GM19240 (cell line): ENCODE measurements at regions not wholly inside any gene's neighbourhood (a gene's known extent, or its start where the extent isn't known, plus 50 kb on each side); places are given as distances from the start of the nearest gene placed in this dataset.

Source experiments
- DNase-seq: peaks from one replicate; pipeline ENCODE4 v3.0.0; 2011; ENCODE audit warnings: low spot score; ENCODE audit not compliant: insufficient read length

GRCh38 chr3:81439108-81439507 lies 322.3 kb downstream of the GBE1 start:
- DNase-seq, result no peak

DNA sequence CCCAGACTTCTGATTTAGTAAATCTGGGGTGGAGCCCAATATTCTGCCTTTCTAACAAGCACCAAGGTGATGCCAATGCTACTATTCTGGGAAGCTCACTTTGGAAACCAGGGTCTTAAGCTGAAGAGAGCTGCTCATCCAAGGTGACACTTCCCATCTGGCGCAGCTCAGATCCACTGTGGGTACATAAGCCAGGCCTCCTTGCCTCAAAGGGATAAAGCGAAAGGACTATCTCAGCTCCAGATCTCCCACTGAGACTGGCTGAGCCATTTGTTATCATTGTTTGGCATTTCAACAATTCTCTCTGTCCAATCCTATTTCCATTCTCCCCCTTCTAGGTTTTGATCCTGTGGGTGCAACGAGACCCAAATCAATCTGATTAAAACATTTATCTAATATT lies 323.8 kb downstream of the GBE1 start:
- no peak for DNase-seq

DNA sequence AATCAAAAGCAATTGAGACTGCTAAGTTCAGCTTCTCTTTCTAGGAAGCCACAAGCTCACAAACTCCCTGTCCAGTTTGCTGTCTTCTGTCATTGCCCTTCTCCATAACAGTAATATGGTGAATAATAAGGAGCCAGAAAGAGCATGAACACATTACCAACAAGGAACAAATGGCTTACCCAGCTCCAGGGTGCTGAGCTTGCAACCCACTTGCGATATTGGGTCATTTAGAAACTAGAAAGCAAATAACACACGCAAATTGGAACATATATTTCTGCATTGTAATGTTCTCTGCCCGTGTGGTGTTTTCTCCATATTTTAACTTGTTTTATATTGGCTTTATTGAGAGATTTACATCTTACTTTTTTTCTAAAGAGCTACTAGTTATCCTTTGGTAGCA lies 325.3 kb downstream of the GBE1 start:
- DNase-seq, result no peak

GRCh38 chr3:81435050-81435449 lies 326.4 kb downstream of the GBE1 start:
- DNase-seq, result no peak

GRCh38 chr3:81434161-81434560 lies 327.3 kb downstream of the GBE1 start:
- no peak for DNase-seq

DNA sequence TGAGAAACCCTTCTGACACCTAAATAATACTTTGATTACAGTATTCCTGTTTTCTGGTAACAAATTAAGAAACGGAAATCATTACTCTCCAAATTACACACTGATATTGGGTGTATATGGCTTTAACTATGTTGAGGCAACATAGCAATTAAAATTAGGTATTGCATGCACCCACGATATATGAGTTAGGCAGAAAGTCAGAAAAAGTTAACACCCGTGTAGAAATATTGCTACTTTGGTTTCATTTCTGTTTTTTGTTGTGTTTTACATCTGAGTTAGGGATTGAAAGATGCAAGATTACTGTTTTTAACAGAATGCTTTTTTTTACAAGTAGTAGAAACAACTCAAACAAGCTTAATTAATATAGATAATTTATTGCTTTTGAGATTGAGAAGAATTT lies 327.8 kb downstream of the GBE1 start:
- DNase-seq, result no peak

DNA sequence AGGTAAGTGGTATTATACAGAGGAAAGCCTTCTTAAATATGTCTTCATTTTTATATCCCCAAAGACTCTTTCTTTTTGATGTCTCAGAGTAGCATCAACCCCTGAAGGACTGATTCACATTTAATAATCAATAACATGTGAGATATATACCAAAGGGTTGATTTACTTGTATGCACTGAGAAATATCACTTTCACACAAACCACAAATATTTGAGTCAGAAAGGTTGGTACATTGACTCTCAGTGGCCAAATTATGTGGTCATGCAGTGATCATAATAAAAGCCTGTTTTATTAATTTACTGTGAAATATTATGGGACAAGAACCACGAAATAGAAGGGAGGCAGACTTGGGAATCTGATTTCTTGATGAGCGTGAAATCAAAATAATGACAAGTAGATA lies 329.0 kb downstream of the GBE1 start:
- no peak for DNase-seq

DNA sequence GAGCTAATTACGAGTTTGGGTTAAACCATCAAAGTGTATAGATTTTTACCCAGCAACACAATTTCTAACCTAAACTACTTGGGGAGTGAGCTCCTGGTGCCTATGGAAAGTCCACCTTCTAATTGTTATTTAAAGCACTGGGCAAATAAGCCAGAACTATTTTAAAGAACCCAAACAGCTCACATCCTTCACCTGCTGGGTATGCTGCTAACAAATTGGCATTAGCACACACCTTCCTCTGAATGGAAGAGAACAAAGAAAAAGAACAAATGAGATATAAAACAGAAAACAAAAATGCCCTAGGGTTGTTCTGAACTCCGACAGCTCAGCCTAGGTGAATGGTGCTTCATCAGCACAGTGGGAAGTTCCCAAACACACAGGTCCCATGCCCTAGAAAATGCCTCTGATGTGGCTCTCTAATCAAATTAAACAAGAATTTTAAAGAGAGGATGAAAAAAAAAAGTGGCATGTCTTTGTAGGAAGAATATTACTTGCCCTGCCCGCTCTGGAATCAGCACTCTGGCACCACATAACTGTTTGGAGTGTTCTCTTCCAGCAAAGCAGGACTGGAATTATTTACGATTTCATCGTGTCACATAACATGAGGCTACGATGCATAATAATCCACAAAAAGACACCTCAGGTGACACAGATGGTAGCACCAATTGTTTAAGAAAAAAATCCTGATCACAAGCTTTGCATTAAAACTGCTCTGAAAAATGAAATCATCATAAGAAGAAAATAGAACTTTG lies 334.4 kb downstream of the GBE1 start:
- no peak for DNase-seq

- DNase-seq, result no peak
Observed at GRCh38 chr3:81425198-81425868, 336.1 kb downstream of the GBE1 start.

GRCh38 chr3:81419228-81419627 lies 342.2 kb downstream of the GBE1 start:
- no peak for DNase-seq

DNA sequence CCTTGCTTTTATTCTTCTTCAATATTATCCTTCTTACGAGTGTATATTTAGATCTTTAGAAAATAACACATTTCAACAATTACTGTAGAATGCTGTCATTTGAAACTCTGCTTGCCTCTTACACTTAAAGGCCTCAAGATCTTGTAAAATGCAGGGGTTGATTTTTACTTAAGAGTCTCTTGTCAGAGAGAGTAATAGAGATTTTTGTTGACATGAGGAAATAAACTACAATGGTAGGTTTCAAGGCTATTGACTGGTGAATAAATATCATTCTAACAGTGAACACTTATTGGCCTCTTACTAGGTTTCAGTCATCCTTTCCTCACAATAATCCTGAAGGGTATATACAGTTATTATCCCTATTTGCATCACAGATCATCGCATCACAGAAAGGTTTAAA lies 344.6 kb downstream of the GBE1 start:
- DNase-seq, result no peak

DNA sequence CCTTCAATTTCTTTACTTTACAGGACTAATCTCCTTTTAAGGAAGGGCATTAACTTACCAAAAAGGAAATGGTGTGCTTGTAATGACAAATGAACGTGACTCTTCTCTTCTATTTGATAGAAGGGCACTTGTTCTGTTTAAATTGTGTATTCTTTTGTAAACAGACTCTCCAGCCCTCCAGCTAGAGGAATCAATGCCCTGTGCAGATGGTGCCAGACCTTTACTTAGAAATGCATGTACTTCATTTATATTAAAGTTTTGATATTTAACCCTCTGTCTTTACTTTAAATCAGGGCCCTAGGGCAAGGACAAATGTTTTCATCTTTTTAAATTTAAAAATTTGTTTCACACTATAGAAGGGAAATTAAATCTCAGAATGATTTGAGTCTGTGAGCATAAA lies 355.1 kb downstream of the GBE1 start:
- no peak for DNase-seq

DNA sequence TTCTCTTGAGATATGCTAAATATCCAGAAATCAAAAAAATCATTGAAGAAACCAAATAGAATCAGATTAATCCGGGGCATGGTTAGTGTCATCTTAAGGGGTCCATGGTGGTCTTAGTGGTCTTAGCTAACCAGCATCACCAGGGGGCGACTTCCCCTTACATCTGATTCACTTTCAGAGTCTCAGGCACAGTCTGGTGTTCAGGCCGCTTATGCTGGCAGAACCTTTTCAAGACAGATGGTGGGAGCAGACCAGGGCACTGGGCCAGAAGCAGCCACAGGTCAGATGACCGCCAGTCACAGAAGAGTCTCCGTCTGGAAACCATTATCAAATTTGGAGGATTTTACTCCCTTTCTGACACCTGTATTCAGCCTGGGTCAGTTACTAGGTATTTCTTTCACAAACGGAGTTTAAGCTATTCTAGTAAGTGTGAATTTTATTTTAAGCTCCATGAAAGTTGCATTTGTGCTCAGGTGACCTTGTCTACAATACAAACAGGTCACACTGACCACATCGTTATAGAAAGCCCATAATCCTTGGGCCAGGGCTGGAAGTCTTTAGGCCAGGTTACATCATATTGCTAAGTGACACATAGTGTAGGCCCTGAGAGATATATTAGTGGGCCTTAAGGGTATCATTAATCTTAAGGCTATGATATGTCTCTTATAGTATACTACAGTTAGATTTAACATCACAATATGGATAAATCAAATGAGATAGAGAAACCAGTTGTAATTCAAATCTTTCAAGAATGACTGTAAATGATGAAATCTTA lies 365.5 kb downstream of the GBE1 start:
- DNase-seq, result no peak

- DNase-seq, result no peak
Observed at GRCh38 chr3:81394651-81395524, 366.6 kb downstream of the GBE1 start.

DNA sequence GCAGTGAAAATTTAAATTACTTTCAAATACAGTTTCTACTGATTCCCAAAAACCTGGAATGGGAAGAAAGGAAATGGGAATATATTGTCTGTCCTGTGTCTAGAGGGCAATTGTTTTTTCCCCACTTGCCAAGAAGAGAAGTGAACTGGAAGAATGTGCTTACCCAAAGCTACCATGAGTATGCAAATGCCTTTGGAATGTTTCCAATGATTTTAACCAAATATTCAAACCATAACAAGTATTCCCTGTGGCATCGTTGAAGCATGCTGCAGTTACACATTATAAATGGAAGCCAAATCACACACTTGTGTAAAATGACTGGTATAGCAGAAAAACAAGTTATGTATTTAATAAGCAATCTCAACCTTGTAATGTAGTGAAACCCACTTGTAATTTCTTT lies 368.2 kb downstream of the GBE1 start:
- no peak for DNase-seq

DNA sequence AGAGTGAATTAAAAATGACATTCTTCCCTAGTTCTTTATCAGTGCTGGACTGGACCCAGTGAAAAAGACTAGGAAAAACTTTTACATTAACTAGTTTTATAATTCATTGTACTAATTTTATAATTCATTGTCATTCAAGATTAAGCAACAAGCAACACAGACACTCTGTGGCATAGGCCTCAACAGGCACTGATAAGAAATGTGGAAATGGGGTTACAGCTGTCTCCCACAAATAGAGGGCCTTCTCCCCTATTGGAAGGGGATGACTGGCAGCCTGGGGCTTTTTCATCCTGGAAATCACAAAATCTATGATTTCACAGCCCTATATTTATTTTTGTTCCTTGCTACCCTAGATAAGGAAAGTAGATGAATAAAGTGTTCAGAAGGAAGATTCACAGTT lies 370.6 kb downstream of the GBE1 start:
- DNase-seq, result no peak

DNA sequence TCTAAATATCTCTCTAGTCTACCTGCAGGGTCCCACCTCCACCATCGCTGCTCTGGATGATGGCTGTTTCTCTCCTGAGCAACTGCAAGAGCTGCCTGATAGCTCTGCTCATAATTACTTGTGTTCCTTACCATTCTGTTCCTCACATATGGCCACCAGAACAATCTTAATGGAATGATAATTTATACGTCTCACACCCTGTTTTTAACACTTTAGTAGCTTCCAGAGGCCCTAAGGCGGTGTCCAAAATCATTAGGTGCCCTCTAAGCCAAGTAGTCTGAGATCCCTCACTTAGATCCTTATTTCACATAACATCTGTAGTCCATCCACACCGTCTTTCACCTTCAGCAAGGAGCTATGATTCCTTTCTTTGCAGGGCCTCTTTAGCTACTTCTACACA lies 373.3 kb downstream of the GBE1 start:
- no peak for DNase-seq

DNA sequence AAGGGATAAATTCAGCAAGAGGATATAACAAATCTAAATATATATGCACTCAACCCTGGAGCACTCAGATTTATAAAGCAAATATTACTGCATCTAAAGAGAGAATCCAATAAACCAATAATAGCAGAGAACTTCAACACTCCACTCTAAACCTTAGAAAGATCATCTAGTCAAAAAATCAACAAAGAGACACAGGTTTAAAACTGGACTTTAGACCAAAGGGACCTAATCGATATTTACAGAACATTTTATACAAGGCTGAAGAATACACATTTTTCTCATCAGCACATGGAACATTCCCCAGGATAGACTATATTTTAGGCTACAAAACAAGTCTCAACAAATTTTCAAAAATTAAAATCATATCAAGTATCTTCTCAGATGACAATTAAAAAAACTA lies 379.0 kb downstream of the GBE1 start:
- DNase-seq, result no peak

- DNase-seq, result no peak
Observed at GRCh38 chr3:81380234-81380633, 381.2 kb downstream of the GBE1 start.

DNA sequence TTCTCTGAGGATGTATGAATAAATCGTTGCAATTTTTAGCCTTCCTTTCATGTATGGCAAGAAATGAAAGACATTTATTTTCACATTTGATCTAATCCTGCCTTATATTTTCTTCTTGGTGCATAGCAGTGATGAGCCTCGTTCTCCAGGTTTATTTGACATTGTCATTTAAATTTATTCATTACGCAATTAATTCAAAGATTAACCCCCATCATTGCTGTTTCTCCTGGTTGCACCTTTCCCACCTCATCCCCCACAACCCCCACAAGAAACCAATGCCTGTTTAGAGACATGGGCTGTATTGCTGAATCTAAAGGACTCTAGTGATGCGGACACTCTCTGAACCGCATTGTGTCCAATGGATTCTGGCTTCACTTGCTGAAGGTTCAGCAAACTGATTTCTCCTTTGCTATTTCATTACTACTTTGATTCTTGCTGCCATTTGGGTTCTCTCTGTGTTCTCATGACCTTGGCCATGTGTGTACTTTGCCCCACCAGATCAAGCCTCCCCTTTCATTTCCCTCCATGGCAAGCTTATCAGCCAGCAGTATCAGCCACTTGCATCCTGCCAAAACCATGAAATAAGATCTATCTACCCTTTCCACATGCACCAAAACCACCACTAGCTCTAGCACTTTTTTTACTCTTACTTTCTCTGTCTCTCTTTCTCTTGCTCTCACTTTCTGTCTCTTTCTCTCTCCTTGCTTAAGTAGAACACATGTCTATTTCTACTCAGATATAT lies 382.7 kb downstream of the GBE1 start:
- no peak for DNase-seq

GRCh38 chr3:81375921-81376320 lies 385.5 kb downstream of the GBE1 start:
- no peak for DNase-seq
